CD4-positive, alpha-beta T cell treated with Interleukin-2 at 100 ng/mL for 4 hours (primary cell): ENCODE measurements at regions not wholly inside any gene's neighbourhood (a gene's known extent, or its start where the extent isn't known, plus 50 kb on each side); places are given as distances from the start of the nearest gene placed in this dataset.

ENCODE experiments used
- DNase-seq: peaks from one replicate; pipeline ENCODE4 v3.0.0-alpha.2; 2020; ENCODE audit warnings: low spot score

DNA sequence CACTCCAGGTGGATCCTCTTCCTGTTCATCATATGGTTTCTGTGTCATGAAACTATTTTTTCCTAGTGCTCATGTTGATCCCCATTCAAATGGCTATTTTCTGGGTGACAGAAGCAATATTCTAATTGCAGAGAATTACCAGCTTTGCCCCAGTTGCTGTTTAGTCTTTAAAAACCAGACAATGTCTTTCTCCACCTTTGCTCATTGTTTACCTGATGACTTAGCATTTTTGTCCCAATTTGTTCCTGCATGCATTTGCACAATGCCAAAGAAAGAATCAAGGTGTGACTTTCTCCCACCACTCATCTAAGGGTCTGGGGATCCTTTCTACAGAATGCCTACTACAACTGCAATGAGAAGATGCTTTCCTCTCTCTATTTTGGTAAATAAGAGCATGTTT is 439.9 kb upstream of the MAF start:
- DNase-seq: no peak

DNA sequence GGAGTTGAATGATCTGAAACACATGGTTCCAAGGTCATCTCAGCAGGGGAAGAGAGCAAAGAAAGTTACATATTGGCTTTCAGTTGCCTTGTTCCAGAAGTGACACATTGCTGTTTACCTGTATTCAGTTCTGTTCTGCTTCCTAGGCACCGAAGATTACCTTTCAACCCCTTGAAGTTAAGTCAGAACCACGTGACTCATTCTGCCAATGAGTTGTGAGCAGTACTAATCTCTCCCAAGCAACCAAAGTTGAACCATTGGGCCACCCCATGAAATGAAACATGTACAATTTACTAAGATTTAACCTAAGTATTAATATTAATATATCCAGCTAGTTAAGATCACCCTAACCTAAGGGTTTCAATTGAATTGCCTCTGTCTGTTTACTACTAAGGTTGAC is 439.2 kb upstream of the MAF start:
- DNase-seq: no peak

DNA sequence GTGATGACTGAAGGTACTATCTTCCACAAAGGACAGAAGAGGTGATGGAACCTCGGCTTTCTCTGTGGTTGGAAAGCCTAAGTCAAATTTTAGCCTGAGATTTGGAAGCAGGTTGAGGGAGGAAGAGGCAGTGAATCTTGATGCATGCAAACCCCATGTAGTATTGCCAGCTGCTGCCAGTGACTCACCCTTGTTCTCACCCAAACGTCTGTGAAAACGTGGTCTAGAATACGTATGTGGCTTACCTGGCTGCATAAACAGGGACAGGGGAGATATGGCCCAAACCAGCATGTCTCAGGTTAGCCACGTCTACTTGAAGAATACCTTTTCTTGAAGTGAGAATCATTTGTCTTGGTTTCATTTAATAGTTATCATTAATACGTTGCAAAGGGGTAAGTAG is 438.0 kb upstream of the MAF start:
- DNase-seq: no peak

DNA sequence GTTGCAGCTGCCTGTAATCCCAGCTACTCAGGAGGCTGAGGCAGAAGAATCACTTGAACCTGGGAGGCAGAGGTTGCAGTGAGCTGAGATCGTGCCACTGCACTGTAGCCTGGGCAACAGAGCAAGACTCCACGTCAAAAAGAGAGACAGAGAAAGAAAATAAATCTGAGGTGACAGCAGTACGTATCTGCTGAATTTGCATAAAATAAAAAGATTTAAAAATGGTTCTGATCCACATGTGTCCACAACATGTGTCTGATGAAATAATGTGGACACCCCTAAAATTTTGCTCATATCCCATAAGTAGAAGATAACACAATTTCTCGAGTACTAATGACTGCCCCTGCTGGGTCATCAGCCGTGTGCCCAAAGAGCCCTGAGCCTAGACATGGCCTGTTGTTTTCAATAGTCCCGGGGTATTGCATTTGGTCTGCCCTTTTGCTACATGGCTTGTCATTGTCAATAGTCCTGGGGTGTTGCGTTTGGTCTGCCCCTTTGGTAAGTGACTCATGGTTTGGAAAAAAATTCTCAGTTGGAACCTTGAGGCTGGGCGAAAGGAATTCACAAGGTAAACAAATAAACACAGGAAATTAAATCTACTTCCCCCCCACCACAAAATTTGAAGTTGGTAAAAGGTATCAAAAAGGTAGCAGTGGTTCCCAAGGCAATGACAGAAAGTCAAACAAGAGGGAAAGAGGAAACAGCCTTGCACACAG is 434.6 kb upstream of the MAF start:
- no peak for DNase-seq

DNA sequence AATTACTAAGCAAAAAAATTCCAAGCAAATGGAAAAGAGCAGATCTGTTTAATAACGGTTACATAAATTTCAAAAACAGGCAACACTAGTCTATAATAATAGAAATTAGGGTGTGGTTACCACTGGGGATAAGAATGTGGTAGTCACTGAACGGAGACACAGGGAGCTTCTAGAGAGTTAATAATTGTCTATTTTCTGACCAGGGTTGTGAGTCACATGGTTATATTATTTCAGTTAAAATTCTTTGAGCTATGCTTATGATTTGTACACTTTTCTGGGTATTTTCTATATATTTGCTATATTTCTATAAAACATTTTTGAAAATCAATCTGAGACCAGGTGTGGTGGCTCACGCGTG is 433.9 kb upstream of the MAF start:
- no peak for DNase-seq

DNA sequence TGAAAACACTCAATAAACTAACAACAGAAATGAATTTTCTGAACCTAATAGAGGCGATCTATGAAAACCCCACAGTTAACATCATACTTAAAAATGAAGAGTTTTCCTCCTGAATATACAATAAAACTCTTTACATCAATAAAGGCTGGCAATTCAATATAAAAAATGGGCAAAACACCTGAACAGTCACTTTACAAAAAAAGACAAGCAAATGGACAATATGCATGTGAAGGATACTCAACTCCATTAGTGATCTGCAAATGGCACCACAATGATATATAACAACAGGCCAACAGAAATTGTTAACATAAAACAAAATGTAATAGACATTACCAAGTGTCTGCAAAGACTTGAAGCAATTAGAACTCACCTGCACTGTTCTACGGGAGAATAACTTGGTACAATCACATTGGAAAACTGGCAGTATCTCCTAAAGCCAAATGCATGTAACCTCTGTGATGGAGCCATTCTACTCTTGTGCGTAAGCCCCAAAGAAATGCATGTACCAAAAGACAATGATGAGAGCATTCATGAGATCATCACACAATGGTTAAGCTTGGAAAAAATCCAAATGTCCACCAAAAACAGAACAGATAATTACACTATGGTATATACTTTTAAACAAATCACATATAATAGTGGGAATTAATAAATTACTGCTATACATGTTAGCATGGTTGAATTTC is 433.4 kb upstream of the MAF start:
- no peak for DNase-seq

DNA sequence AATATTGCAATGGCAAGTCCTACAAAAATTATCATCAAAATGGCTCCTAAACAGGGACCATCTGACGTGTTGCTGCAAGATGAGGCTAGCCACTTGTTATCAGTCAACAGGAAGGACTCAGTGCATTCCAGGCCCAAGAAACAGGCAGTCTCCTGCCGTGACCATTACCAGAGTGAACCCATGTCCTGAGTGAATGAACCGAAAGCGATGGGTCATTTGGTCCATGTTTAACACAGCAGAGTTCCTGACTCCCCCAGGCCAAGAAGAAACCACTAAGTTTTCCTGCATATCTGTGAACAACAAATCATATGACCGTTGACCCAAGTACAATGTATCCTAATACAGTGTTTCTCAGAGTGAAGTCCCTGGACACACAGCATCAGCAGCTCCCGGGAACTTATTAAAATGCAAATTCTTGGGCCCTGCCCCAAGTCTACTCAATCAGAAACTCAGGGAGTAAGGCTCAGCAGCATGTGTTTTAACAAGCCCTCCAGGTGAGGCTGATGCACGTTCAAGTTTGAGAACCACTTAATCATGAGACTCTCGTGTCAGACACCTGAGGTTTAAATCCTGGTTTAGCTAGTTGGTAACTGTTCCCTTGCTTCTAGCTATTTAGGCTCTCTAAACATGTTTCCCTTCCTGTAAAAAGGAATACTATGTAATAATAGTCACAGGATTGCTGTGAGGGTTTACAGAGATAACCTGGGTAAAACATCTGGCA is 429.4 kb upstream of the MAF start:
- no peak for DNase-seq

DNA sequence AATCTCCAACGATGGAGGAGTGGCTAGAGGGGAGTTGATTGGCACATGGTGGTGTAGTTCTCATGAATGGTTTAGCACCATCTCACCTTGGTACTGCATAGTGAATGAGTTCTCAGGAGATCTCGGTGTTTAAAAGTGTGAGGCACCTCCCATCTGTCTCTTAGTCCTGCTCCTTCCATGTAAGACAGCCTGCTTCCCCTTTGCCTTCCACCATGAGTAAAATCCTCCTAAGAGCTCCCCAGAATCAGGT is 428.8 kb upstream of the MAF start:
- no peak for DNase-seq

DNA sequence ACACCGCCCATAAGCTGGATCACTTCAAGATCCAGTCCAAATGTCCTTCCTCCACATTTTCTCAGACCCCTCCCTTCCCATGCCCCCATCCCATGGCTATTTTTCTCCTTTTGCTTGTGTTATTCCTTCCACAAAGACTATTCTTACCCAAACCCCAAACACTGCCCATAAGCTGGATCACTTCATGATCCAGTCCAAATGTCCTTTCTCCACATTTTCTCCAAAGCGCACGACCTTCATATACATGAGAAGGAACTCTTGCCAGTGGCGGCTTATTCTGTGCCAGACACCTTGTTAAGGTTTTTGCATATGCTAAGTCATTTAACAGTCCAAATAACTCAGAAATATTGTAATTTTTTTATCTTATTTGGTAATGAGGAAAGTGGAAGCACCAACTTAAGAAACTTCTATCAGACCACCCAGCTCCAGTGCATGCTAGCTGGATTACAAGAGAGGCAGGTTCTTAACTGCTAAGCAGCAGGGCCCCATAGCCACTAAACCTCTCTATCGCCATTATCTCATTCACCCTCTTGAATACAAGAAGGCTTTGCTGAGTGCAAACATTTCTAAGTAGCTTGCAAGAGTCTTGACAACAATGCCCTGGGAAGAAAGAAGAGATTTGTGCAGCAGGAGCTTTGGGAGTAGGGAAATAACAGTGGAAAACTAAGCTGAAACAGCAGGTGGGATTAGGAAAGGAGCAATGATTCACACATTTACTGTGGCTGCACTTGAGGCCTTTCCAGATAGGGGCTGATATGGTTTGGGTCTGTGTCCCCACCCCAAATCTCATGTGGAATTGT is 428.2 kb upstream of the MAF start:
- no peak for DNase-seq

DNA sequence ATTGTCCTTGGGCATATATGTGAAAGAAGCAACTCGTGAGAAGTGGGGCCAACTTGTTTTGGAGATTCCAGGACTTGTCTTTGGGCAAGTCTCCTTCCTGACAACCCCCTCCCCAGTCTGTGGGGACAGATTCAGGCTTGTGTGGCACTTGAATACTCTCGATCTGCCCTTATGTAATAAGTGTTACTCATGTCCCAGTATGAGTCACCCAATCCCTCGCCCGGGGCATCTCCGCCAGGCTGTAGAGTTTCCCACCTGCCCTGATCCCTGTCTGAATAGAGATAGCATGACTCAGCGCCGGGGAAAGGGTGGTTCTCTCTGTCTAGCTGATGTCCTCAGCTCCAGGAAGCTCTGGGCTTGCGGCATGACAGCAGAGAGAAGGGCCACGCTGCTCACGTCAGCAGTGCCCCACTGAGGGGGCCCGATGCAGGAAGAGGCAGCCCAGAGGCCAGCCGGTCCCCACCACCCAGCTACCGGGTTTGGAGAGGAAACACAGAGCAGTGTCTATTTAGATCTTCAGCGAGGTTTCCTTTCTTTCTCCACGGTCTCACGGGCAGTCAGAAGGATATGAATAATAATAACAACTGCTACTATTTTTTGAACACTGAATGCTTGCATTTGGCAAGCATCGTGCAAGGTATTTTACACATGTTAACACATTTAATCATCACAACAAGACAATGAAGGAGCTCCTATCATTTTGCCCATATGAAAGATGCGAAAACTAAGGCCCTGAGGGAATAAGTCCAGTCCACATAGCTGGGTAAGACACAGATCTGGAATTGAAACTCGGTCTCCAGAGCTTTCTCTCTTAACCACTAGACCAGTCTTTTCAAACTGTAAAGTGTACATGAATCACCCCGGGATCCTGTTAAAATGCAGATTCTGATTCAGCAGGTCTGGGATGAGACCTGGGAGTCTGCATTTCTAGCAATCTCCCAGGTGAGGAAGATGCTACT is 426.7 kb upstream of the MAF start:
- peak; percentile 65 for DNase-seq

DNA sequence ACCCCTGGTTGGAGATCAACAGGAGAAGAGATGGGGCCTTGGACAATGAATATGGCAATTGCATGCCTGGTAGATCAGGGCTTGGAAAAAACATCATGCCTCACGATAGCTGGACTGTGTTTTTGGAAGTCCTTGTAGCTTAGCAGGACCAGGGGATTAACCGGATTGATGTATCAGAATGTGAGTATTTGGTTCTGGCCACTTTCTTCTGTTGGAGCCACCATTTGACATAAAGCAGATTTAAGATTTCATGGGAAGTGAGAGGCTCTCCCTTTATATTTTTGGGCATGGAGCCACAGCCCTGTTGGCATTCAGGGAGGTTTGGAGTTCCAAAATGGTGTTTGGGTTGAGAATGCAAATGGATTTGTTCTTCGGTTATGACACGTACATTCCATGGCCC is 424.7 kb upstream of the MAF start:
- no peak for DNase-seq

DNA sequence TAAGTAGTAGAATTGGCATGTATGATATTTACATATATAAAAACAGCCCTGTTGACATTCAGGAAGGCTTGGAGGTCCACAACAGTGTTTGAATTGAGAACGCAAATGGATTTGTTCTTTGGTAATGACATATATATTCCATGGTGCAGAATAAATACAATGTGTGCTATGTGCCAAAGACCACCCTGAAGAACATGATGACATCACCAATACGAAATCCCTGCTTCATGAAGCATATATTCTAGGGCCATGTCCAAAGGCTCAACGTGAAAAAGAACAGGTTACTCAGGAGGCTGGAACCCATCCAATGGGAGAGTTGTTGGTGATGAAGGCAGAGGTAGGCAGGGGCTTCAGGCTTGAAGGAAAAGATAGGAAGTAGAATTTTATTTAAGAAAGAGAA is 423.9 kb upstream of the MAF start:
- no peak for DNase-seq

DNA sequence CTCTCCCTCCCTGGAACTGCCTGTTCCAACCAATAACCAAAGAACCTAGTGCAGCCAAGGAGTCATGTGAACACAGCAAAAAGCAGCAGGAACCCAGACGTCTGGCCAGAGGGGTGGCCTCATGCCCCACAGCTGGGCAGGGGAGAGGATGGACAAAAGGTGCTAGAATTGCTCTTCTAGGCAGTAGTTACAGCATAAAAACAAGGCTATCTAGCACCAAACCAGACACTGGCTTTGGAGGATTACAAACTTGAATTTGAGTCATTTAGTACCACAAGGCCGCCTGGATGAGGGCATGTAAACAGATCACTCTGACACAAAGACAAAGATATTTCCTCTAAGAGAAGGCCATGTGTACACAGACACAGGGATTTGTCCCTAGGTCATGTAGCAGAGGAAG is 423.3 kb upstream of the MAF start:
- no peak for DNase-seq

DNA sequence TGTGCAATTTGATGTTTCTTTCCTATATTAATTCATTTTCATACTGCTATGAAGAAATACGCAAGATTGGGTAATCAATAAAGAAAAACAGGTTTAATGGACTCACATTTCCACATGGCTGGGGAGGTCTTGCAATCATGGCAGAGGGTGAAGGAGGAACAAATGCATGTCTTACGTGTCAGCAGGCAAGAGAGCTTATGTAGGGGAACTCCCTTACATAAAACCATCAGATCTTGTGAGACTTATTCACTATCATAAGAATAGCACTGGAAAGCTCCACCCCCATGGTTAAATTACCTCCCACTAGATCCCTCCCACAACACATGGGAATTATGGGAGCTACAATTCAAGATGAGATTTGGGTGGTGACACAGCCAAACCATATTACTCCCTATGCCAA is 418.9 kb upstream of the MAF start:
- DNase-seq: no peak

DNA sequence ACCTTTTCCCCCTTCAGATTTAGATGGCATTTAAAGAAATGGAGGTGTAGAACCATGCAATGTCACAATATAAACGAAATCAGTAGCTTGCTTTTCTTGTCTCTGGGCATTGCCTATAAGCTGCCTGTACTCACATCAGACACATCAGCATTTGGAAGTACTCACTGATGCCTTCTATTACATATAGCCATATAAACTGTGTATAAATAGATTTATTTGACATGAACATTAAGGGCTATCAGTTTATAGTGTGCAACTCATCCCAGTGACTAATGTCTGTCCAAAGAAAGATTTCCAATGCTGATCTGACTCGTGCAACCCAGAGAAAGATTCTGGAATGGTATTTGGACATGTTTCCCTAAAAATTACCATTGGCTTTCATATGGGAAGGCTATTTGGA is 417.9 kb upstream of the MAF start:
- DNase-seq: no peak

DNA sequence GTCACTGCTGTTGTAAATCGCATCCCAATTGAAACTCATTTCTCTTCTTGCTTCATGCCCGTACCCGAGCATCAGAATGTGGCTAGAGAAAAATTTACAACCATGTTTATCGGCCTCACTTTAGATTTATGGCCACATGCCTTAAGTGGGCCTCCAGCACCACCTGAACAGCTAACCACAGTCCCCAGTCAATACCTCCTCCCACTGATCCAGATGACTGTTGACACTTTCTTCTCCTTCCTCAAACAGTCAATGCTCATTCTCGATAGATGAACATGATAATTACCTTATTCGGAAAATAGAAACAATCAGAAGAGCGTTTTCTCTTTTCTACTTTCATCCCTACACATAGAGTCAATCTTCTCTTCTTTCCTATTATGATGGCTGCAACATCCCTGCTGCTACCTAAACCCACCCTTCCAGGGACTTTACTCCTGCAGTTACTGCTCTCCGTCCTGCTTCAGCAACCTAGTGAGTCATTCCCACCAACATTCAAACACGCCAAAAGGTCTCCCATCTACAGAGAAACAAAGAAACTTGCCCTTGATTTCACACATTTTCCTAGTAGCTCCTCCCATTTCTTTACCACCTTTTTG is 416.3 kb upstream of the MAF start:
- no peak for DNase-seq

DNA sequence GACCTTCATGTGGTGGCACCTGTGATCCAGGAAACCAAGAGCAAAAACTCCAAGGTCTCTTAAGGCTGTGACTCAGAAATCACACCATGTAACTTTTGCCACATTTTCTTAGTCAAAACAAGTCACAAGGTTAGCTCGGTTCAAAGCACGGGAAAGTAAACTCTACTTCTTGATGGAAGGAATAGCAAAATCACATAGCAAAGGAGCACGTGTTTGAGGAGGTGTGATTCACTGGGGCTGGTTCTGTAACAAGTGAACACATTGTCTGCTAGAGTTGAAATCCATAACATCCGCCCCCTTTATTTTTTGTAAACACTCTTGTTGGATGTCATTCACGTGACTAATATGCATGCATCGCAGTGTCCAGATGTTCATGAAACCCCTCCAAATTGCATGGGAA is 415.0 kb upstream of the MAF start:
- DNase-seq: no peak

DNA sequence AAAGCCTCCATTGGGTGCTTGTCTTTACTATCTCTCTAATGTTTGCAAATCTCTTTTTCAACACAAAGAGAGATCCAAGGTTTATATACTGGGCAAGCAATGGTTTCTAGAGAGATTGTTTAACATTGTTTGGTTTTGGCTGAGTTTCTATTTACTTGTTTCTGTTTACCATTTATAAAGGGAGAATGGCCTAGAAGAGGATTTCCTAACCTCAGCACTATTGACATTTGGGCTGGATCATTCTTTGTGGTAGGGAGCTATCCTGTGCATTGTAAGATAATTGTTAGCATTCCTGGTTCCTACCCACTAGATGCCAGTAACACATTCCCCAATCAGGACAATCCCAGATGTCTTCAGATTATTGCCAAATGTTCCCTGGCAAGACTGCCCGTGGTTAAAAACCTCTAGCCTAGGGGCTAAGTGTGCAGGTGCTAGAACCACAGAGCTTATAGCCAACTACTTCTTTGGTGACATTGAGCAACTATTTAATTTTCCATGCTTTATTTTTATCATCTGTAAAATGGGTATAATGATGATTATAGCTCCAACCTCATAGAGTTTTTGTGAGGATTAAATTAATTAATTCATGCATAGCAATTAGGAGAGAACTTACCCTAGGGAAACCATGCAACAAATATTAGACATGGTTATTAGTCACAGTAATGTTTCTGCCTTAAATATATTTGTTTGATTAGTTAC is 413.9 kb upstream of the MAF start:
- DNase-seq: no peak

DNA sequence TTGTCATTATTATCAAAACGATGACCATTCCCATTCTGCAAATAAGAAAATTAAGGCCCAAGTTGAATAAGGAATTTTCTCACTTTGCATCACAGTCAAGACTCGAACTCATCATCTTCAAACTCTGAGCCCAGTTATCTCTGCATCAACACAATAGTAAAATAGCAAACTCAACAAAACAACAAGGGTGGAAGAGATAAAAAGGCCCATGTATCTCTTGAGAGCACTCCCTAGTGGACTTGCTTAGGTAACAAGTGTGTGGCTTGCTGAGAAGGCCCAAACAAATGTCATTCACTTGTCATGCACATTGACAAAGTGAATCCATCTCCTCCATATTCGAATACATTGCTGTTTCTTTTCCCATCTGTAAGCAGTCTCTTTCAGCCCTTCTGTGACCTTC is 412.0 kb upstream of the MAF start:
- DNase-seq: no peak

DNA sequence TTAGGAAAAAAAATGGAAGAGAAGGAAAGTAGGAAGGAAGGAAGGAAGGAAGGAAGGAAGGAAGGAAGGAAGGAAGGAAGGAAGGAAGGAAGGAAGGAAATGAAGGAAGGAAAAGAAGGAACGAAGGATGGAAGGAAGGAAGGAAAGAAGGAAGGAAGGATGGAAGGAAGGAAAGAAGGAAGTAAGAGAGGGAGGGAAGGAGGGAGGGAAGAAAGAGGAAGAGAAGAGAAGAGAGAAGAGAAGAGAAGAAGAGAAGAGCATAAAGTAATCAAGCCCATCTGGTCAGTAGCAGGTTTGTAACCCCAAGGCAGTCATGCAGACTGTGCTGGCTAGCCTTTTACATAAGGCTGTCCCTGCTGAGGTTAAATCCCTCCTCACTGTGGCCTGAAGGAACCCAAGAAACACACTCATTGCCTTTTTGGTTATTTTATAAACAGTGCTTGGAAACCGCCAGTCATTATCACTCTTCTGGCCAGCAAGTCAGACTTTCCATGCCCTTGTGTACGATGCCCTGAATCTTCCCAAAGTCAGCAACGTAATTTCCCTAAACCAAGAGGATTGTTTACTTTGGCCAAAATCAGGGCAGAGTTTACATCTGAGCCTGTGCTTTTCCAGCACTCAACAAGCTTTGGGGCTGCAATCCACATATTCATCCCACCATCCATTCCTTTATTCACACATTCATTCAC is 409.6 kb upstream of the MAF start:
- no peak for DNase-seq
